ENCODE measurements at regions not wholly inside any gene's neighbourhood (a gene's known extent, or its start where the extent isn't known, plus 50 kb on each side); places are given as distances from the start of the nearest gene placed in this dataset.

GRCh38 chr1:162922201-162922600, 61.2 kb upstream of the CCDC190 start:
- DNase-seq = no peak

DNA sequence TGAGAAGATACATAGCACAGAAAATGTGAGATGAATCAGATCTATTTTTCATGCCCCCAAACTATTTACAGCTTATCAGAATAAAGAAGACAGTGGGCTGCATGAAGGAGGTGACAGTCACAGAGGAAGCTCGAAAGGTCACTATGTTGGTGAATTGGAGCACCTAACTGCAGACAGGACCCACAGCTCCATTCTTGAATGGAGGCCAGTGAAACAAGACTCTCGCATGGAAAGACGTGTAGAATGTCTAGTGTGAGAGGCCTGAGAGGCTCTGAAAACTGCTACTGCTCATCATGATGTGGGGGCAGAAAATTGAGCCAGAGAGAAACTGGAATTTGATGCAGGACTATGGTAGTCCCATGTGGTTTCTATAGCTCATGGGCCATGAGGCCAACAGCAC, 60.3 kb upstream of the CCDC190 start:
- DNase-seq = no peak

DNA sequence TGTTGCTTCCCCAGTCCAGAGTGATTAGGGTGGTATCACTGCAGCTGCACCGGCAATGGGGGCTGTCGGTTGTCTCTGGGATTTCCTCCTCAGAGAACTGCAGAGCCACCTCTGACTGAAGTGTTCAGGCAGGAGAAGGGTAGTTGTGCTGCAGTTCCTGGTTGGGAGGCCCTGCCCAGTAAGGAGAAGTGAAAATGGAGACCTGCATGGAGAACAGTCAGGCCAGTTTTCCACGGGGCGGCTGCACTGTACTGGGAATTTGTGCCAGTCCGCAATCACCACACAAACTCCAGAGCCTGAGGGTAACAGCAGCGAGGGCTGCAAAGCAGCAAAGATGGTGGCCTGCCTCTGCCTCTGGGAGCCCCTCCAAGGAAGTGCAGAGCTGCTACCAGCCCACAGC, 58.1 kb upstream of the CCDC190 start:
- peak in 1 of 51 donors; percentile 1 for DNase-seq

GRCh38 chr1:162918151-162918754, 57.3 kb upstream of the CCDC190 start:
- no peak for DNase-seq

DNA sequence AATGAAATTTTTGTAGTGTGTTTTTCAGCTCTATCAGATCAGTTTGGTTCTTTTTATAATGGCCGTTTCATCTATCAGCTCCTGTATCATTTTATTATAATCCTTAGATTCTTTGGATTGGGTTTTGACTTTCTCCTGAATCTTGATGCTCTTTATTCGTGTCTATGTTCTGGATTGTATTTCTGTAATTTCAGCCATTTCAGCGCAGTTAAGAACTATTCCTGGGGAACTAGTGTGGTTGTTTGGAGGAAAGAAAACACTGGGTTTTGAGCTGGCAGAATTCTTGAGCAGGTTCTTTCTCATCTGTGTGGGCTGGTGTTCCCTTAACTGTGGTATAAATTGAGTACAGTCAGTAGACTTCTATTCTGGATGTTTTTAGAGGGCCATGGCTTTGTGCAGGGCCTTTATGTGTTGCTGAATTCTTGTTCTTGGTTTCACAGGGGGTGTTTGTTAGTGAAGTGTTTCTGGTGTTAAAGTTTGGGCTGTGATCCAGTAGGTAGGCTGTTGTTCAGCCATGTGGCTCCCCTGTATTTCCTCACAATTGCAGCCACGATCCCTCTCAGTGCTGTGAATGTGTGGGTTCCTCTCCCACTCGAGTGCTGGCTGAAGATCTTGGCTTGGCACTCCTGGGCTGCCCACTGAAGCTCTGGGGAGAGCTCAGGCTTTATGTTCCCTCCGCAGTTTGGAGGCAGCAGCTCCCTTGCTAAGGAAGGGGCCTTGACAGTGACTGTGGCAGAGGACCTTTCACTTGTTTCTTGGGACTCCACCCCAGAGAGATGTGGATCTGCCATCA, 56.0 kb upstream of the CCDC190 start:
- DNase-seq = peak in 1 of 51 donors; percentile 52

DNA sequence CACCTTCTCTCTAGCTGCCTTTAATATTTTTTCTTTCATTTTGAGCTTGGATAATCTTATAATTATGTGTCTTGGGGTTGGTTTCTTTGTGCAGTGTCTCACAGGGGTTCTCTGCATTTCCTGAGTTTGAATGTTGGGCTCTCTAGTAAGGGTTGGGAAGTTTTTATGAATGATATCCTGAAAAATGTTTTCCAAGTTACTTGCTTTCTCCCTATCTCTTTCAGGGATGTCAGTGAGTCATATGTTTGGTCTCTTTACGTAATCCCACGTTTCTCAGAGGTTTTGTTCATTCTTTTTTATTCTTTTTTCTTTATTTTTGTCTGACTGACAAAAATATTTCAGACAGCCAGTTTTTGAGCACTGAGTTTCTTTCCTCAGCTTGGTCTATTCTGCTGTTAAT, 55.4 kb upstream of the CCDC190 start:
- no peak for DNase-seq

GRCh38 chr1:162914601-162915000, 53.6 kb upstream of the CCDC190 start:
- DNase-seq = no peak

- DNase-seq = no peak
These were observed 52.4 kb upstream of the CCDC190 start for GRCh38 chr1:162913345-162913744.

DNA sequence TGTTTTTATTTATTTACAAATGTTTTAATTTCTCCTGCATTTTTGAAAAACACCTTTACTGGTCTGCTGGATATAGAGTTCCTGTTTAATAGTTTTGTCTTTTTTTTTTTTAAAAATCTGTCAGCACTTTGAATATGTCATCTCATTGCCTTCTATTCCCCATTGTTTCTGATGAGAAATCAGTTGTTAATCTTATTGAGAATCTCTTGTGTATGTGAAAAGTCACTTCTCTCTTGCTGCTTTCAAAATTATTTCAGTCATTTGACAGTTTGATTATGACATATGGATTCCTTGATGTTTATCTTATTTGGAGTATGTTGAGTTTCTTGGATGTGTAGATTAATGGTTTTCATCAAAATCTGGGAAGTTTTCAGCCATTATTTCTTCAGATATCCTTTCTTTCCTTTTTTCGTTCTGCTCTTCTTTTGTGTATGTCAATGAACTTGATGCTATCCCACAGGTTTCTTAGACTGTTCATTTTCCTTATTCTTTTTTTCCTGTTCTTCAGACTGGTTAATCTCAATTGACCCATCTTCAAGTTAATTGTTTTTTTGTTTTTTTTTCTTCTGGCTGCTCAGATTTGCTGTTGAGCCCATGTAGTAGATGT, 51.2 kb upstream of the CCDC190 start:
- DNase-seq = no peak

Data from hypothalamus (tissue), 51 donors.